Inferior parietal cortex (tissue), 1 donor: ENCODE measurements at regions not wholly inside any gene's neighbourhood (a gene's known extent, or its start where the extent isn't known, plus 50 kb on each side); places are given as distances from the start of the nearest gene placed in this dataset.
"Not testable (repeated sequence)": the region's sequence is repeated elsewhere in the genome, so short reads cannot be mapped to it uniquely, and the experiment has no call there.

Source experiments
- DNase-seq: peaks from one replicate; pipeline ENCODE4 v3.0.0-alpha.2; 2016; ENCODE audit errors: extremely low spot score

GRCh38 chr7:47190462-47190861 is 391.4 kb downstream of the TNS3 start:
- DNase-seq: no peak

- no peak for DNase-seq
Measured at GRCh38 chr7:47188653-47189315, 393.1 kb downstream of the TNS3 start.

- no peak for DNase-seq
Measured at GRCh38 chr7:47188136-47188535, 393.8 kb downstream of the TNS3 start.

GRCh38 chr7:47186316-47186715 is 395.6 kb downstream of the TNS3 start:
- DNase-seq: no peak

GRCh38 chr7:47185839-47186238 is 396.1 kb downstream of the TNS3 start:
- DNase-seq: no peak

- DNase-seq: no peak
Measured at GRCh38 chr7:47185170-47185569, 396.7 kb downstream of the TNS3 start.

- DNase-seq: no peak
Measured at GRCh38 chr7:47183862-47184590, 397.9 kb downstream of the TNS3 start.

GRCh38 chr7:47181746-47182361 is 400.1 kb downstream of the TNS3 start:
- no peak for DNase-seq

GRCh38 chr7:47180516-47180826 is 401.4 kb downstream of the TNS3 start:
- DNase-seq: no peak

GRCh38 chr7:47179812-47180515 is 401.9 kb downstream of the TNS3 start:
- peak; percentile 85 for DNase-seq

GRCh38 chr7:47172602-47173539 is 409.0 kb downstream of the TNS3 start:
- not testable (repeated sequence) for DNase-seq

GRCh38 chr7:47170516-47170915 is 411.4 kb downstream of the TNS3 start:
- no peak for DNase-seq

- DNase-seq: no peak
Measured at GRCh38 chr7:47154791-47155190, 427.1 kb downstream of the TNS3 start.

- DNase-seq: no peak
Measured at GRCh38 chr7:47153576-47153975, 428.3 kb downstream of the TNS3 start.

- DNase-seq: no peak
Measured at GRCh38 chr7:47153058-47153457, 428.9 kb downstream of the TNS3 start.

GRCh38 chr7:47152307-47152706 is 429.6 kb downstream of the TNS3 start:
- DNase-seq: no peak

- DNase-seq: no peak
Measured at GRCh38 chr7:47150497-47151260, 431.2 kb downstream of the TNS3 start.

- no peak for DNase-seq
Measured at GRCh38 chr7:47149971-47150370, 431.9 kb downstream of the TNS3 start.

GRCh38 chr7:47149208-47149839 is 432.6 kb downstream of the TNS3 start:
- DNase-seq: no peak

GRCh38 chr7:47148536-47149207 is 433.2 kb downstream of the TNS3 start:
- no peak for DNase-seq
